ENCODE measurements at regions not wholly inside any gene's neighbourhood (a gene's known extent, or its start where the extent isn't known, plus 50 kb on each side); places are given as distances from the start of the nearest gene placed in this dataset.
"Not testable (repeated sequence)": the region's sequence is repeated elsewhere in the genome, so short reads cannot be mapped to it uniquely, and the experiment has no call there.

GRCh38 chr12:62194616-62195015, 65.6 kb upstream of the USP15 start:
- no peaks in the 10 kb centered on the region for H3K9me2 ChIP-seq (replicated peaks; ENCODE audit: insufficient read depth, low read length)
- H3K4me2 ChIP-seq (ENCODE audit: low read depth, low read length, poor library complexity, severe bottlenecking), result no peak overlapping the region
- H3F3A ChIP-seq (ENCODE audit: insufficient read depth), result no peaks in the 10 kb centered on the region
- H4K20me1 ChIP-seq (ENCODE audit: low read depth, low read length), result no peaks in the 10 kb centered on the region
- no peak overlapping the region for H3K9ac ChIP-seq (ENCODE audit: low read length)
- no peaks in the 10 kb centered on the region for H3K27me3 ChIP-seq (ENCODE audit: low read length)
- no peak overlapping the region for H2AFZ ChIP-seq (ENCODE audit: low read depth, low read length, severe bottlenecking)
- H3K9me3 ChIP-seq (ENCODE audit: insufficient read depth, low read length), result no peaks in the 10 kb centered on the region
- no peaks in the 10 kb centered on the region for H3K36me3 ChIP-seq (ENCODE audit: low read length)
- no peaks in the 10 kb centered on the region for H3K79me2 ChIP-seq (ENCODE audit: insufficient read depth, low read length)
- no peak overlapping the region for H3K4me3 ChIP-seq (ENCODE audit: insufficient read depth, low read length, poor library complexity, severe bottlenecking)
- H3K27ac ChIP-seq (ENCODE audit: low read depth, low read length), result no peak overlapping the region
- TF ChIP-seq EZH2phosphoT487 (conservative IDR thresholded peaks at IDR 0.05; ENCODE audit: low read length) (no peak), CTCF (IDR thresholded peaks at IDR 0.05; ENCODE audit: insufficient read depth, low read length, poor library complexity, severe bottlenecking) (no peak)

GRCh38 chr12:62196146-62196545, 64.1 kb upstream of the USP15 start:
- Histone ChIP-seq H3F3A (ENCODE audit: insufficient read depth) (no peaks in the 10 kb centered on the region), H4K20me1 (ENCODE audit: low read depth, low read length) (no peaks in the 10 kb centered on the region), H3K4me3 (ENCODE audit: insufficient read depth, low read length, poor library complexity, severe bottlenecking) (no peak overlapping the region), H3K79me2 (ENCODE audit: insufficient read depth, low read length) (no peaks in the 10 kb centered on the region), H3K36me3 (ENCODE audit: low read length) (no peaks in the 10 kb centered on the region), H3K27me3 (ENCODE audit: low read length) (no peaks in the 10 kb centered on the region), H3K27ac (ENCODE audit: low read depth, low read length) (no peak overlapping the region), H2AFZ (ENCODE audit: low read depth, low read length, severe bottlenecking) (no peak overlapping the region), H3K9ac (ENCODE audit: low read length) (no peak overlapping the region), H3K9me3 (ENCODE audit: insufficient read depth, low read length) (no peaks in the 10 kb centered on the region), H3K4me2 (ENCODE audit: low read depth, low read length, poor library complexity, severe bottlenecking) (no peak overlapping the region), H3K9me2 (replicated peaks; ENCODE audit: insufficient read depth, low read length) (no peaks in the 10 kb centered on the region)
- TF ChIP-seq EZH2phosphoT487 (conservative IDR thresholded peaks at IDR 0.05; ENCODE audit: low read length) (no peak), CTCF (IDR thresholded peaks at IDR 0.05; ENCODE audit: insufficient read depth, low read length, poor library complexity, severe bottlenecking) (no peak)

GRCh38 chr12:62202861-62203260, 57.3 kb upstream of the USP15 start:
- H2AFZ ChIP-seq (ENCODE audit: low read depth, low read length, severe bottlenecking); H3K4me2 ChIP-seq (ENCODE audit: low read depth, low read length, poor library complexity, severe bottlenecking); H3K36me3 ChIP-seq (ENCODE audit: low read length); H3K27me3 ChIP-seq (ENCODE audit: low read length); H3K9ac ChIP-seq (ENCODE audit: low read length); H3K79me2 ChIP-seq (ENCODE audit: insufficient read depth, low read length); H3K9me3 ChIP-seq (ENCODE audit: insufficient read depth, low read length); H3K9me2 ChIP-seq (replicated peaks; ENCODE audit: insufficient read depth, low read length); H3K27ac ChIP-seq (ENCODE audit: low read depth, low read length); H4K20me1 ChIP-seq (ENCODE audit: low read depth, low read length); H3F3A ChIP-seq (ENCODE audit: insufficient read depth); H3K4me3 ChIP-seq (ENCODE audit: insufficient read depth, low read length, poor library complexity, severe bottlenecking): not testable (repeated sequence)

GRCh38 chr12:62205346-62205745, 54.9 kb upstream of the USP15 start:
- Histone ChIP-seq H3K9ac (ENCODE audit: low read length) (no peak overlapping the region), H3K36me3 (ENCODE audit: low read length) (no peaks in the 10 kb centered on the region), H3F3A (ENCODE audit: insufficient read depth) (no peaks in the 10 kb centered on the region), H3K79me2 (ENCODE audit: insufficient read depth, low read length) (no peaks in the 10 kb centered on the region), H3K27ac (ENCODE audit: low read depth, low read length) (no peak overlapping the region), H2AFZ (ENCODE audit: low read depth, low read length, severe bottlenecking) (no peak overlapping the region), H3K4me2 (ENCODE audit: low read depth, low read length, poor library complexity, severe bottlenecking) (no peak overlapping the region), H3K9me3 (ENCODE audit: insufficient read depth, low read length) (no peaks in the 10 kb centered on the region), H3K9me2 (replicated peaks; ENCODE audit: insufficient read depth, low read length) (no peaks in the 10 kb centered on the region), H3K4me3 (ENCODE audit: insufficient read depth, low read length, poor library complexity, severe bottlenecking) (no peak overlapping the region), H4K20me1 (ENCODE audit: low read depth, low read length) (no peaks in the 10 kb centered on the region), H3K27me3 (ENCODE audit: low read length) (no peaks in the 10 kb centered on the region)
- no peak for TF ChIP-seq EZH2phosphoT487 (conservative IDR thresholded peaks at IDR 0.05; ENCODE audit: low read length)
